Loucy (cell line): ENCODE measurements at regions not wholly inside any gene's neighbourhood (a gene's known extent, or its start where the extent isn't known, plus 50 kb on each side); places are given as distances from the start of the nearest gene placed in this dataset.

ENCODE experiments used
- H2AFZ ChIP-seq: fragments of 200-600 bp; sonication (generic); 2 replicates; pipeline ENCODE4 v1.6.0; 2016; ENCODE audit warnings: antibody characterized with exemption, mild to moderate bottlenecking, low read length, moderate library complexity
- H3F3A ChIP-seq: fragments of 200-600 bp; 2 replicates; pipeline ENCODE4 v1.6.0; 2016; ENCODE audit warnings: antibody characterized with exemption, low read depth, mild to moderate bottlenecking
- H3K27me3 ChIP-seq: fragments of 200-600 bp; sonication (generic); 2 replicates; pipeline ENCODE4 v1.6.1; 2014; ENCODE audit warnings: low read length, mild to moderate bottlenecking; ENCODE audit not compliant: insufficient read depth, poor library complexity, severe bottlenecking
- H3K36me3 ChIP-seq: fragments of 200-600 bp; sonication (generic); 2 replicates; pipeline ENCODE4 v1.6.1; 2016; ENCODE audit warnings: low read length; ENCODE audit not compliant: insufficient read depth
- H3K4me1 ChIP-seq: fragments of 200-600 bp; sonication (generic); 2 replicates; pipeline ENCODE4 v1.5.1; 2014; ENCODE audit warnings: low read length, mild to moderate bottlenecking; ENCODE audit not compliant: insufficient read depth, poor library complexity, severe bottlenecking
- H3K4me2 ChIP-seq: fragments of 200-600 bp; sonication (generic); 2 replicates; pipeline ENCODE4 v1.6.0; 2014; ENCODE audit warnings: antibody characterized with exemption, low read length, low read depth, mild to moderate bottlenecking; ENCODE audit not compliant: poor library complexity, severe bottlenecking
- H3K4me3 ChIP-seq: fragments of 200-600 bp; sonication (generic); 2 replicates; pipeline ENCODE4 v1.5.1; 2014; ENCODE audit warnings: low read length, mild to moderate bottlenecking, mixed read lengths; ENCODE audit not compliant: poor library complexity, severe bottlenecking
- H3K79me2 ChIP-seq: fragments of 200-600 bp; sonication (generic); 2 replicates; pipeline ENCODE4 v1.6.1; 2014; ENCODE audit warnings: low read length; ENCODE audit not compliant: insufficient read depth
- H3K9ac ChIP-seq: fragments of 200-600 bp; sonication (generic); 2 replicates; pipeline ENCODE4 v1.6.0; 2014; ENCODE audit warnings: mild to moderate bottlenecking, low read depth, low read length, moderate library complexity; ENCODE audit not compliant: poor library complexity, severe bottlenecking
- H3K9me2 ChIP-seq: fragments of 200-600 bp; sonication (generic); replicated peaks from 2 replicates; pipeline ENCODE4 v1.6.1; 2016; ENCODE audit warnings: low read depth, low read length, mixed read lengths
- H3K9me3 ChIP-seq: fragments of 200-600 bp; sonication (generic); 2 replicates; pipeline ENCODE4 v1.6.1; 2014; ENCODE audit warnings: mild to moderate bottlenecking, antibody characterized with exemption, low read length, low read depth; ENCODE audit not compliant: insufficient read depth
- H4K20me1 ChIP-seq: fragments of 200-600 bp; sonication (generic); 2 replicates; pipeline ENCODE4 v1.6.0; 2014; ENCODE audit warnings: antibody characterized with exemption, low read length, mild to moderate bottlenecking; ENCODE audit not compliant: insufficient read depth, poor library complexity, severe bottlenecking
- EZH2phosphoT487 ChIP-seq: fragments of 200-600 bp; IDR thresholded peaks from 2 replicates; pipeline ENCODE4 v1.6.1; 2018; ENCODE audit warnings: antibody characterized with exemption, mild to moderate bottlenecking, moderate library complexity, borderline replicate concordance
- TF ChIP-seq, protein P1 (sequence below): fragments of 200-600 bp; sonication (generic); conservative IDR thresholded peaks from 2 replicates; pipeline ENCODE4 v1.5.1; 2014; ENCODE audit warnings: mild to moderate bottlenecking, antibody characterized with exemption, low read length

GRCh38 chr13:83184819-83185218 lies 697.5 kb downstream of the SLITRK1 start:
- H3K36me3 ChIP-seq: no peaks in the 10 kb centered on the region
- H3K9ac ChIP-seq: no peak overlapping the region
- no peaks in the 10 kb centered on the region for H3K4me1 ChIP-seq
- H2AFZ ChIP-seq: no peak overlapping the region
- no peaks in the 10 kb centered on the region for H3K9me3 ChIP-seq
- H3K27me3 ChIP-seq: no peaks in the 10 kb centered on the region
- TF ChIP-seq, protein P1, sequence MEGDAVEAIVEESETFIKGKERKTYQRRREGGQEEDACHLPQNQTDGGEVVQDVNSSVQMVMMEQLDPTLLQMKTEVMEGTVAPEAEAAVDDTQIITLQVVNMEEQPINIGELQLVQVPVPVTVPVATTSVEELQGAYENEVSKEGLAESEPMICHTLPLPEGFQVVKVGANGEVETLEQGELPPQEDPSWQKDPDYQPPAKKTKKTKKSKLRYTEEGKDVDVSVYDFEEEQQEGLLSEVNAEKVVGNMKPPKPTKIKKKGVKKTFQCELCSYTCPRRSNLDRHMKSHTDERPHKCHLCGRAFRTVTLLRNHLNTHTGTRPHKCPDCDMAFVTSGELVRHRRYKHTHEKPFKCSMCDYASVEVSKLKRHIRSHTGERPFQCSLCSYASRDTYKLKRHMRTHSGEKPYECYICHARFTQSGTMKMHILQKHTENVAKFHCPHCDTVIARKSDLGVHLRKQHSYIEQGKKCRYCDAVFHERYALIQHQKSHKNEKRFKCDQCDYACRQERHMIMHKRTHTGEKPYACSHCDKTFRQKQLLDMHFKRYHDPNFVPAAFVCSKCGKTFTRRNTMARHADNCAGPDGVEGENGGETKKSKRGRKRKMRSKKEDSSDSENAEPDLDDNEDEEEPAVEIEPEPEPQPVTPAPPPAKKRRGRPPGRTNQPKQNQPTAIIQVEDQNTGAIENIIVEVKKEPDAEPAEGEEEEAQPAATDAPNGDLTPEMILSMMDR: no peak
- TF ChIP-seq EZH2phosphoT487: no peak
- no peak overlapping the region for H3K4me2 ChIP-seq
- H4K20me1 ChIP-seq: no peaks in the 10 kb centered on the region
- H3F3A ChIP-seq: no peaks in the 10 kb centered on the region
- H3K79me2 ChIP-seq: no peaks in the 10 kb centered on the region
- no peaks in the 10 kb centered on the region for H3K9me2 ChIP-seq
- no peak overlapping the region for H3K4me3 ChIP-seq

DNA sequence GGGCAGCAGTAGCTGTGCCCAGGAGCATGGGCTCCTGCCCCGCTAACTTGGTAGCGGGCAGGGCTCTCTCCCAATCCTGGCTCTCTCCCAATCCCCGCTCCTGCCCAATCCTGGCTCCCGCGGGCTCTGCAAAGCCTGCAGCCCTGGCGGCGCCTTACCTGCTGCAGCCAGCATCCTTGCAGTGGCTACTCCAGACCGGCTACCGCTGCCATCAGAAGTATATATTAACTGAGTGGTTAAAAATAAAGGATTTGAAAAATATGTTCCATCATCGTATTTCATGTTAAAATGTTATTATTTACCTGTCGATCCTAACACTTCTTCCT lies 698.2 kb downstream of the SLITRK1 start:
- H3K9ac ChIP-seq: no peak overlapping the region
- H3K9me3 ChIP-seq: no peaks in the 10 kb centered on the region
- H3K36me3 ChIP-seq: no peaks in the 10 kb centered on the region
- no peaks in the 10 kb centered on the region for H3K4me1 ChIP-seq
- H3K27me3 ChIP-seq: no peaks in the 10 kb centered on the region
- TF ChIP-seq EZH2phosphoT487: no peak
- TF ChIP-seq, protein P1: no peak
- no peaks in the 10 kb centered on the region for H3K79me2 ChIP-seq
- no peak overlapping the region for H3K4me2 ChIP-seq
- H3K4me3 ChIP-seq: no peak overlapping the region
- no peaks in the 10 kb centered on the region; the same call in 1 of the 2 replicates for H3K9me2 ChIP-seq
- H4K20me1 ChIP-seq: no peaks in the 10 kb centered on the region
- H2AFZ ChIP-seq: no peak overlapping the region
- no peaks in the 10 kb centered on the region for H3F3A ChIP-seq

GRCh38 chr13:83183439-83184149 lies 698.7 kb downstream of the SLITRK1 start:
- no peaks in the 10 kb centered on the region for H3K4me1 ChIP-seq
- H3K36me3 ChIP-seq: no peaks in the 10 kb centered on the region
- H3K9ac ChIP-seq: no peak overlapping the region
- H2AFZ ChIP-seq: no peak overlapping the region
- no peaks in the 10 kb centered on the region; the same call in 1 of the 2 replicates for H3K9me2 ChIP-seq
- TF ChIP-seq, protein P1: no peak
- TF ChIP-seq EZH2phosphoT487: no peak
- H3K27me3 ChIP-seq: no peaks in the 10 kb centered on the region
- H3F3A ChIP-seq: no peaks in the 10 kb centered on the region
- H4K20me1 ChIP-seq: no peaks in the 10 kb centered on the region
- no peaks in the 10 kb centered on the region for H3K79me2 ChIP-seq
- no peaks in the 10 kb centered on the region for H3K9me3 ChIP-seq
- no peak overlapping the region for H3K4me3 ChIP-seq
- H3K4me2 ChIP-seq: no peak overlapping the region
